OCI-LY1 (cell line): ENCODE measurements at regions not wholly inside any gene's neighbourhood (a gene's known extent, or its start where the extent isn't known, plus 50 kb on each side); places are given as distances from the start of the nearest gene placed in this dataset.

Experiments used
- H2AFZ ChIP-seq: fragments of 200-600 bp; sonication (generic), shearing (Covaris generic); 2 replicates; pipeline ENCODE4 v1.6.0; 2014; ENCODE audit warnings: antibody characterized with exemption, mild to moderate bottlenecking, low read length
- H3F3A ChIP-seq: fragments of 200-600 bp; sonication (generic), shearing (Covaris generic); 2 replicates; pipeline ENCODE4 v1.6.0; 2014; ENCODE audit warnings: mild to moderate bottlenecking, antibody characterized with exemption, low read length, moderate library complexity; ENCODE audit not compliant: insufficient read depth
- H3K27ac ChIP-seq: fragments of 200-600 bp; sonication (generic); 2 replicates; pipeline ENCODE4 v1.5.1; 2014; ENCODE audit warnings: low read length, mixed run types, mild to moderate bottlenecking, low read depth; ENCODE audit not compliant: poor library complexity, severe bottlenecking
- H3K27me3 ChIP-seq: fragments of 200-600 bp; sonication (generic); 2 replicates; pipeline ENCODE4 v1.6.0; 2014; ENCODE audit warnings: antibody characterized with exemption, mild to moderate bottlenecking, low read length, moderate library complexity; ENCODE audit not compliant: insufficient read depth
- H3K36me3 ChIP-seq: fragments of 200-600 bp; sonication (generic); 2 replicates; pipeline ENCODE4 v1.6.1; 2014; ENCODE audit warnings: mild to moderate bottlenecking, antibody characterized with exemption, low read length, moderate library complexity, mixed read lengths; ENCODE audit not compliant: insufficient read depth
- H3K4me1 ChIP-seq: fragments of 200-600 bp; sonication (generic); 2 replicates; pipeline ENCODE4 v1.5.1; 2014; ENCODE audit warnings: mild to moderate bottlenecking, low read length, moderate library complexity; ENCODE audit not compliant: insufficient read depth, severe bottlenecking
- H3K4me2 ChIP-seq: fragments of 200-600 bp; sonication (generic), shearing (Covaris generic); 2 replicates; pipeline ENCODE4 v1.6.1; 2014; ENCODE audit warnings: low read length
- H3K4me3 ChIP-seq: fragments of 200-600 bp; sonication (generic); 2 replicates; pipeline ENCODE4 v1.5.1; 2014; ENCODE audit warnings: low read length, low read depth, mild to moderate bottlenecking, mixed read lengths; ENCODE audit not compliant: poor library complexity, severe bottlenecking
- H3K79me2 ChIP-seq: fragments of 200-600 bp; shearing (Covaris generic); 2 replicates; pipeline ENCODE4 v1.6.1; 2016; ENCODE audit warnings: mixed run types, low read length, mixed read lengths; ENCODE audit not compliant: insufficient read depth
- H3K9ac ChIP-seq: fragments of 200-600 bp; sonication (generic), shearing (Covaris generic); 2 replicates; pipeline ENCODE4 v1.6.1; 2014; ENCODE audit warnings: mild to moderate bottlenecking, low read length, mixed read lengths
- H3K9me2 ChIP-seq: fragments of 200-600 bp; sonication (generic), shearing (Covaris generic); 2 replicates; pipeline ENCODE4 v1.6.1; 2014; ENCODE audit warnings: low read depth, mild to moderate bottlenecking, low read length, mixed read lengths
- H3K9me3 ChIP-seq: fragments of 200-600 bp; shearing (Covaris generic); 2 replicates; pipeline ENCODE4 v1.6.1; 2014; ENCODE audit warnings: low read length, mixed read lengths
- H4K20me1 ChIP-seq: fragments of 200-600 bp; sonication (generic), shearing (Covaris generic); 2 replicates; pipeline ENCODE4 v1.6.0; 2016; ENCODE audit warnings: mild to moderate bottlenecking, low read length; ENCODE audit not compliant: insufficient read depth
- EZH2 ChIP-seq: fragments of 200-600 bp; sonication (generic), shearing (Covaris generic); IDR thresholded peaks from 2 replicates; pipeline ENCODE4 v1.8.0; 2017; ENCODE audit warnings: borderline replicate concordance, mixed run types, mild to moderate bottlenecking, antibody characterized with exemption, low read length, moderate library complexity, mixed read lengths
- TF ChIP-seq, protein P1 (sequence below): fragments of 200-600 bp; sonication (generic), shearing (Covaris generic); IDR thresholded peaks from 2 replicates; pipeline ENCODE4 v1.5.1; 2017; ENCODE audit warnings: mild to moderate bottlenecking, antibody characterized with exemption, low read length, moderate library complexity, mixed read lengths

DNA sequence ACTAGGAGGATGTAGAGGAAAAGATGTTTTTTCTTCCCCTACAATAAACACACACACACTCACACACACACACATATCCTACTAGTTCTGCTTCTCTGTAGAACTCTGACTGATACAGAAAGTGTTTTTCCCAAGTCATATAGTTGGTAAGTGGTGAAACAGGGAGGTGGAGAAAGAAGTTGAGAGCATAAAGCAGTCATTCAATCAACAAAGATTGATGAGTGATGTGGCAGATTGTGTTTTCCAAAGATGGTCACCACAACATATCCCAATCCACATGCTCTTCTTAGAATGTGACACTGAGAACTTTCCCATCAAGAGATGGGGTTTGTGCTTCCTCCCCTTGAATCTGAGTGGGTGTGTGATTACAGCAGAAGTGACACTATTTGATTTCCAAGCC is 123.4 kb upstream of the ATP6AP2 start:
- Histone ChIP-seq H3K27me3 (no peaks in the 10 kb centered on the region), H2AFZ (no peak overlapping the region), H3K4me2 (no peak overlapping the region), H3K9ac (no peak overlapping the region), H3F3A (no peaks in the 10 kb centered on the region), H3K27ac (no peak overlapping the region), H3K4me3 (no peak overlapping the region), H3K9me2 (no peaks in the 10 kb centered on the region), H3K79me2 (no peaks in the 10 kb centered on the region), H3K4me1 (no peaks in the 10 kb centered on the region), H3K36me3 (no peaks in the 10 kb centered on the region), H3K9me3 (no peaks in the 10 kb centered on the region), H4K20me1 (no peaks in the 10 kb centered on the region)
- TF ChIP-seq EZH2 = no peak
- TF ChIP-seq, protein P1, sequence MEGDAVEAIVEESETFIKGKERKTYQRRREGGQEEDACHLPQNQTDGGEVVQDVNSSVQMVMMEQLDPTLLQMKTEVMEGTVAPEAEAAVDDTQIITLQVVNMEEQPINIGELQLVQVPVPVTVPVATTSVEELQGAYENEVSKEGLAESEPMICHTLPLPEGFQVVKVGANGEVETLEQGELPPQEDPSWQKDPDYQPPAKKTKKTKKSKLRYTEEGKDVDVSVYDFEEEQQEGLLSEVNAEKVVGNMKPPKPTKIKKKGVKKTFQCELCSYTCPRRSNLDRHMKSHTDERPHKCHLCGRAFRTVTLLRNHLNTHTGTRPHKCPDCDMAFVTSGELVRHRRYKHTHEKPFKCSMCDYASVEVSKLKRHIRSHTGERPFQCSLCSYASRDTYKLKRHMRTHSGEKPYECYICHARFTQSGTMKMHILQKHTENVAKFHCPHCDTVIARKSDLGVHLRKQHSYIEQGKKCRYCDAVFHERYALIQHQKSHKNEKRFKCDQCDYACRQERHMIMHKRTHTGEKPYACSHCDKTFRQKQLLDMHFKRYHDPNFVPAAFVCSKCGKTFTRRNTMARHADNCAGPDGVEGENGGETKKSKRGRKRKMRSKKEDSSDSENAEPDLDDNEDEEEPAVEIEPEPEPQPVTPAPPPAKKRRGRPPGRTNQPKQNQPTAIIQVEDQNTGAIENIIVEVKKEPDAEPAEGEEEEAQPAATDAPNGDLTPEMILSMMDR = no peak

DNA sequence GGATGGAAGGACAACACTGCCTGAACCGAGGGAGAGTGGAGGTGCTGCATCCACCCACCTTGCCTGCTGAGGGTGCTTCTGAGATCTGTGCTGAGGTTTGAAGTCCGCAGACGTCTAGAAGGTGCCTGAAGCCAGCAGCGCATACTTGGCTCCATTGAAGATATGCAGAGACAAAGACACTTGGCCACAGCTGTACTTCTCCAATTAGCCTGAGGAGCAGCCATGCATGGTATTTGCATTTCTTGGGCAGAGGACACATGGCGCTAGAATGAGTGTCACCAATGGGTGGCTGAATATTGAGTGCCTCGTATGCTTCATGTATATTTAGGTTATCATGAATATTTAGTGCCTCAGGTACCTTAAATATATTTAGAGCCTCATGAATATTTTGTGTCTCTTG is 128.7 kb upstream of the ATP6AP2 start:
- Histone ChIP-seq H4K20me1 (no peaks in the 10 kb centered on the region), H3K9ac (no peak overlapping the region), H3F3A (no peaks in the 10 kb centered on the region), H3K36me3 (no peaks in the 10 kb centered on the region), H3K4me1 (no peaks in the 10 kb centered on the region), H3K27ac (no peak overlapping the region), H3K79me2 (no peaks in the 10 kb centered on the region), H3K9me2 (no peaks in the 10 kb centered on the region), H3K27me3 (no peaks in the 10 kb centered on the region), H3K9me3 (no peaks in the 10 kb centered on the region), H3K4me2 (no peak overlapping the region), H3K4me3 (no peak overlapping the region), H2AFZ (no peak overlapping the region)
- TF ChIP-seq, protein P1 = no peak
- TF ChIP-seq EZH2 = no peak

DNA sequence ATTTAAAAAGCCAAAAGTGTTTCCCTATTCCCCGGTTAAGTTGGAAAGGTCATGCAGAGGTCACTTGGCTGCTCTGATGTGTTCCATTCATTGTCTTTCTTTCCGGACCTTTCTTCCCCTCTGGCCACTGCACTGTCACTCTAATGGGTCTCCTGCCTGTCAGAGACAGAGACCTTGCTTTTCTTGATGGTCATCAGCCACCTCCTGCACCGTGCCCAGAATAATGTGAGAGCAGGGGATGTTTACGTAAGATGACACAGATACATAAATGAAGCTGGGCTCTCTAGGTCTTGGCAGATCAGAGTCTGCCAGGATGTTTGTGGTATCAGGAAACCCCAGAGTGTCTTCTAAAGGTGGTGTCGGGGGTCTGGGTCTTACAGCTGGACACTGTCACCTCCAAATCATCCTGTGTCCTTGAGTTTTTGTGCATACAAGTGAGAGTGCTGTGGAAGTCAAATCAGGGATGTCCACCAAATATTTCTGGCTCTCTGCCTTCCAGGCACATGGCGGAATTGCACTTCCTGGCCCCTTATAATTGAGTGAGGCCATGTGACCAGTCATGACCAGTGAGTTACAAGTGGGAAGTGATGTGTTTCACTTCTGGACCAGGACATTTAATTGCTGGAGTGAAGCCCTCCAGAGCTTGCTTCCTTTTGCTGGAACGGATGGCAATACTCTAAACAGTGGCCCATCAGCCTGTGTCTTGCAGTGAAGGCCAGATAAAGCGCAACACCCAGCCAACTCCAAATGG is 130.6 kb upstream of the ATP6AP2 start:
- no peak for TF ChIP-seq EZH2
- no peak overlapping the region for H3K4me3 ChIP-seq
- no peaks in the 10 kb centered on the region for H3K9me2 ChIP-seq
- no peaks in the 10 kb centered on the region for H3K9me3 ChIP-seq
- H3K36me3 ChIP-seq = no peaks in the 10 kb centered on the region
- H3F3A ChIP-seq = no peaks in the 10 kb centered on the region
- H4K20me1 ChIP-seq = no peaks in the 10 kb centered on the region
- H3K27me3 ChIP-seq = no peaks in the 10 kb centered on the region
- H3K4me2 ChIP-seq = no peak overlapping the region
- no peak overlapping the region for H2AFZ ChIP-seq
- H3K27ac ChIP-seq = no peak overlapping the region
- H3K4me1 ChIP-seq = no peaks in the 10 kb centered on the region
- H3K9ac ChIP-seq = no peak overlapping the region
- no peaks in the 10 kb centered on the region for H3K79me2 ChIP-seq

DNA sequence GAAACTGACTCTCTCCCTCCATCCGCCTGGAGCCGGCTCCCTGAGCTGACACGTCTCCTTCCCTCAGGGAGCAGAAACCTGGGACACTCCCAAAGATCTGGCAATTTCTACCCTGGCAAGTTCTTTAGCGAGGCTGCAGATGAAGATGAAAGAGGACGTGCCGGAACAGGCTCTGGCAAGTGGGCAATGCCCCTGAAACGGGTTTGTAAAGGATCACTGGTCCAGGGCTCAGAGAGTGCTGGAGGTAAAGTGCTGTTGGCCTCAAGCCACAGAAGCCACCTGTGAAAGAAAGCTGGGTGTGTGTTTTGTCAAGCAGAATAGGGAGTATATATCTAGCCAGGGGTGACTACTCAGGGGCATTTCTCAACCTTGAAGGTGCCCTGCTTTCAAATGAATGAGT is 131.4 kb upstream of the ATP6AP2 start:
- Histone ChIP-seq H3K9me3 (no peaks in the 10 kb centered on the region), H3K79me2 (no peaks in the 10 kb centered on the region), H3K4me1 (no peaks in the 10 kb centered on the region), H3K4me2 (no peak overlapping the region), H3K9me2 (no peaks in the 10 kb centered on the region), H3K27me3 (no peaks in the 10 kb centered on the region), H3K4me3 (no peak overlapping the region), H3K36me3 (no peaks in the 10 kb centered on the region), H4K20me1 (no peaks in the 10 kb centered on the region), H2AFZ (no peak overlapping the region), H3K27ac (no peak overlapping the region), H3K9ac (no peak overlapping the region), H3F3A (no peaks in the 10 kb centered on the region)
- TF ChIP-seq, protein P1 = no peak
- no peak for TF ChIP-seq EZH2
